H9 (cell line): ENCODE measurements at regions not wholly inside any gene's neighbourhood (a gene's known extent, or its start where the extent isn't known, plus 50 kb on each side); places are given as distances from the start of the nearest gene placed in this dataset.

Source experiments
- DNase-seq: peaks from one replicate; pipeline ENCODE4 v3.0.0-alpha.2; 2017
- H2AFZ ChIP-seq: one replicate; pipeline ENCODE4 v1.6.1; 2013; ENCODE audit warnings: mild to moderate bottlenecking, low read length, control low read depth, moderate library complexity
- H2AK5ac ChIP-seq: 2 replicates; pipeline ENCODE4 v1.6.1; 2013; ENCODE audit warnings: low read length, control low read depth, mixed read lengths; ENCODE audit not compliant: insufficient read length
- H2BK120ac ChIP-seq: one replicate; pipeline ENCODE4 v1.6.1; 2013; ENCODE audit warnings: low read depth, mild to moderate bottlenecking, low read length, control low read depth, inconsistent platforms; ENCODE audit not compliant: poor library complexity, severe bottlenecking
- H2BK12ac ChIP-seq: 2 replicates; pipeline ENCODE4 v1.6.1; 2013; ENCODE audit warnings: low read length, control low read depth, mixed read lengths, low read depth; ENCODE audit not compliant: insufficient read length
- H2BK15ac ChIP-seq: 2 replicates; pipeline ENCODE4 v1.6.1; 2013; ENCODE audit warnings: low read depth, low read length, control low read depth
- H2BK20ac ChIP-seq: one replicate; pipeline ENCODE4 v1.6.1; 2013; ENCODE audit warnings: low read depth, mild to moderate bottlenecking, low read length, control low read depth, inconsistent platforms; ENCODE audit not compliant: poor library complexity, severe bottlenecking
- H2BK5ac ChIP-seq: 2 replicates; pipeline ENCODE4 v1.6.1; 2013; ENCODE audit warnings: low read length, control low read depth, mixed read lengths; ENCODE audit not compliant: insufficient read length
- H3K14ac ChIP-seq: 2 replicates; pipeline ENCODE4 v1.6.1; 2013; ENCODE audit warnings: low read length, control low read depth; ENCODE audit not compliant: insufficient read depth
- H3K18ac ChIP-seq: 2 replicates; pipeline ENCODE4 v1.6.1; 2013; ENCODE audit warnings: low read depth, mild to moderate bottlenecking, mixed read lengths, low read length, control low read depth; ENCODE audit not compliant: insufficient read length
- H3K23ac ChIP-seq: 2 replicates; pipeline ENCODE4 v1.6.1; 2013; ENCODE audit warnings: low read length, control low read depth, mixed read lengths, low read depth; ENCODE audit not compliant: insufficient read length
- H3K23me2 ChIP-seq: 2 replicates; pipeline ENCODE4 v1.6.1; 2013; ENCODE audit warnings: low read depth, mild to moderate bottlenecking, mixed read lengths, low read length, control low read depth; ENCODE audit not compliant: insufficient read length, poor library complexity, severe bottlenecking
- H3K27ac ChIP-seq: 2 replicates; pipeline ENCODE4 v1.5.1; 2013; ENCODE audit warnings: low read length, control low read depth, mixed read lengths, low read depth; ENCODE audit not compliant: insufficient read length
- H3K27me3 ChIP-seq: 2 replicates; pipeline ENCODE4 v1.6.1; 2013; ENCODE audit warnings: low read length, control low read depth, inconsistent platforms; ENCODE audit not compliant: insufficient read depth
- H3K4ac ChIP-seq: 2 replicates; pipeline ENCODE4 v1.6.1; 2013; ENCODE audit warnings: low read depth, mild to moderate bottlenecking, control low read depth, inconsistent platforms, low read length, moderate library complexity
- H3K4me1 ChIP-seq: 2 replicates; pipeline ENCODE4 v1.6.1; 2013; ENCODE audit warnings: low read length, control low read depth, inconsistent platforms; ENCODE audit not compliant: insufficient read depth
- H3K4me2 ChIP-seq: 2 replicates; pipeline ENCODE4 v1.6.1; 2013; ENCODE audit warnings: low read length, control low read depth, mixed read lengths; ENCODE audit not compliant: insufficient read length, insufficient read depth
- H3K56ac ChIP-seq: 2 replicates; pipeline ENCODE4 v1.6.1; 2013; ENCODE audit warnings: low read depth, mild to moderate bottlenecking, mixed read lengths, low read length, control low read depth; ENCODE audit not compliant: insufficient read length
- H3K79me1 ChIP-seq: 2 replicates; pipeline ENCODE4 v1.6.1; 2013; ENCODE audit warnings: low read depth, mild to moderate bottlenecking, moderate library complexity, low read length, control low read depth, inconsistent platforms; ENCODE audit not compliant: insufficient read depth, poor library complexity, severe bottlenecking
- H3K79me2 ChIP-seq: 2 replicates; pipeline ENCODE4 v1.6.1; 2013; ENCODE audit warnings: low read length, control low read depth, inconsistent platforms; ENCODE audit not compliant: insufficient read depth
- H3K9ac ChIP-seq: 2 replicates; pipeline ENCODE4 v1.6.1; 2013; ENCODE audit warnings: low read length, control low read depth, mixed read lengths; ENCODE audit not compliant: insufficient read length; ENCODE audit errors: extremely low read depth
- H3K9me3 ChIP-seq: one replicate; pipeline ENCODE4 v1.6.1; 2013; ENCODE audit warnings: low read depth, low read length, inconsistent platforms; ENCODE audit not compliant: control insufficient read depth
- H3T11ph ChIP-seq: one replicate; pipeline ENCODE4 v1.6.1; 2013; ENCODE audit warnings: mild to moderate bottlenecking, low read length, control low read depth, inconsistent platforms
- H4K20me1 ChIP-seq: one replicate; pipeline ENCODE4 v1.6.1; 2013; ENCODE audit not compliant: control insufficient read depth, insufficient read length, insufficient read depth
- H4K5ac ChIP-seq: 2 replicates; pipeline ENCODE4 v1.6.1; 2013; ENCODE audit warnings: low read depth, mild to moderate bottlenecking, mixed read lengths, low read length, control low read depth; ENCODE audit not compliant: insufficient read length
- H4K8ac ChIP-seq: replicated peaks from 2 replicates; pipeline ENCODE4 v1.6.1; 2013; ENCODE audit warnings: low read length, control low read depth, mixed read lengths, low read depth; ENCODE audit not compliant: insufficient read length
- H4K91ac ChIP-seq: 2 replicates; pipeline ENCODE4 v1.6.1; 2013; ENCODE audit warnings: low read depth, mild to moderate bottlenecking, moderate library complexity, mixed read lengths, low read length, control low read depth; ENCODE audit not compliant: insufficient read length
- H3K27ac Mint-ChIP-seq, 3 experiments: 2 replicates in 2 of 3; 3 replicates in 1 of 3; pipeline ENCODE4 v1.8.0; 2020 to 2021; ENCODE audit warnings: mixed read lengths in 3 of 3, mild to moderate bottlenecking in 1 of 3, moderate library complexity in 1 of 3
- H3K27me3 Mint-ChIP-seq: 2 replicates; pipeline ENCODE4 v1.8.0; 2021; ENCODE audit warnings: low read depth, mild to moderate bottlenecking, moderate library complexity, mixed read lengths
- H3K36me3 Mint-ChIP-seq, 3 experiments: 2 replicates in 2 of 3; 3 replicates in 1 of 3; pipeline ENCODE4 v1.8.0; 2020 to 2021; ENCODE audit warnings: low read depth in 3 of 3, mixed read lengths in 3 of 3; ENCODE audit not compliant: insufficient read depth in 1 of 3
- H3K4me1 Mint-ChIP-seq, 2 experiments: 2 replicates each; pipeline ENCODE4 v1.8.0; 2020; ENCODE audit warnings: mixed read lengths in 2 of 2
- H3K4me3 Mint-ChIP-seq, 2 experiments: 2 replicates in 1 of 2; 3 replicates in 1 of 2; pipeline ENCODE4 v1.8.0; 2020 to 2021; ENCODE audit warnings: mild to moderate bottlenecking in 2 of 2, mixed read lengths in 2 of 2, moderate library complexity in 1 of 2
- H3K9me3 Mint-ChIP-seq, 2 experiments: 2 replicates in 1 of 2; 3 replicates in 1 of 2; pipeline ENCODE4 v1.8.0; 2020; ENCODE audit warnings: mild to moderate bottlenecking in 2 of 2, mixed read lengths in 2 of 2, moderate library complexity in 1 of 2
- CTCF ChIP-seq: fragments of 200-600 bp; sonication (generic); conservative IDR thresholded peaks from 3 replicates; pipeline ENCODE4 v1.8.0; 2021; ENCODE audit warnings: antibody characterized with exemption, mild to moderate bottlenecking
- WGBS: extraction: QIAGEN DNeasy Blood & Tissue Kit; methylation state at CpG from one replicate; pipeline ENCODE4 v1.1.7; 2013; ENCODE audit warnings: missing lambda C conversion rate, low lambda C conversion rate, mixed read lengths; ENCODE audit not compliant: insufficient read length; ENCODE audit errors: extremely low coverage; 5-methylcytosine and 5-hydroxymethylcytosine counted together

GRCh38 chr1:69410893-69411292, 156.8 kb upstream of the LRRC7 start:
- no peak overlapping the region for H3K9ac ChIP-seq
- H4K20me1 ChIP-seq = no peaks in the 10 kb centered on the region
- no peak overlapping the region for H2AK5ac ChIP-seq
- H3K27ac ChIP-seq = no peak overlapping the region
- TF ChIP-seq CTCF = no peak
- Mint-ChIP-seq H3K4me1 (no peaks in the 10 kb centered on the region), H3K4me3 (no peak overlapping the region), H3K36me3 (peaks cover 0 to 2% (median 0%) of the 10 kb centered on the region in 3 experiments; a peak in 1 of 7 replicates), H3K9me3 (peaks cover 0 to 2% of the 10 kb centered on the region in 2 experiments; a peak in 1 of 5 replicates), H3K27me3 (no peaks in the 10 kb centered on the region), H3K27ac (no peak overlapping the region)
- no CpG with 5 or more reads among the region's 2 CpGs for WGBS
- no peaks in the 10 kb centered on the region for H3K23me2 ChIP-seq
- H2AFZ ChIP-seq = no peak overlapping the region
- H2BK12ac ChIP-seq = no peak overlapping the region
- H3K79me2 ChIP-seq = no peaks in the 10 kb centered on the region
- no peak overlapping the region for H2BK15ac ChIP-seq
- H3K18ac ChIP-seq = no peak overlapping the region
- no peak for DNase-seq
- no peak overlapping the region for H3T11ph ChIP-seq
- no peak overlapping the region for H3K4ac ChIP-seq
- no peak overlapping the region for H3K4me2 ChIP-seq
- H4K5ac ChIP-seq = no peak overlapping the region
- no peak overlapping the region for H2BK120ac ChIP-seq
- no peaks in the 10 kb centered on the region for H3K4me1 ChIP-seq
- no peak overlapping the region for H3K23ac ChIP-seq
- H3K14ac ChIP-seq = no peak overlapping the region
- H3K27me3 ChIP-seq = no peaks in the 10 kb centered on the region
- H3K79me1 ChIP-seq = no peaks in the 10 kb centered on the region
- no peak overlapping the region for H2BK20ac ChIP-seq
- no peaks in the 10 kb centered on the region for H3K9me3 ChIP-seq
- H4K8ac ChIP-seq = no peak overlapping the region
- no peak overlapping the region for H2BK5ac ChIP-seq
- no peak overlapping the region for H4K91ac ChIP-seq
- H3K56ac ChIP-seq = no peak overlapping the region
